DND-41 (cell line): ENCODE measurements at regions not wholly inside any gene's neighbourhood (a gene's known extent, or its start where the extent isn't known, plus 50 kb on each side); places are given as distances from the start of the nearest gene placed in this dataset.

Experiments used
- ATAC-seq: fragments of 200-7000 bp; cut with Tn5 transposase; 3 replicates; pipeline ENCODE4 v1.9.1; 2021; ENCODE audit warnings: low read depth; ENCODE audit not compliant: insufficient read depth
- DNase-seq: peaks from one replicate; pipeline ENCODE4 v3.0.0-alpha.2; 2020
- H2AFZ ChIP-seq: 2 replicates; pipeline ENCODE4 v1.6.0; 2012; ENCODE audit warnings: low read depth, low read length
- H3K27ac ChIP-seq: 2 replicates; pipeline ENCODE4 v1.5.1; 2012; ENCODE audit warnings: low read length, inconsistent platforms
- H3K27me3 ChIP-seq: fragments of 200-600 bp; sonication (generic); 2 replicates; pipeline ENCODE4 v1.6.0; 2012; ENCODE audit warnings: low read length, mild to moderate bottlenecking, inconsistent platforms; ENCODE audit not compliant: insufficient read depth, poor library complexity
- H3K36me3 ChIP-seq: 2 replicates; pipeline ENCODE4 v1.5.1; 2012; ENCODE audit warnings: low read length, inconsistent platforms; ENCODE audit not compliant: insufficient read depth
- H3K4me1 ChIP-seq: 2 replicates; pipeline ENCODE4 v1.5.1; 2012; ENCODE audit warnings: mild to moderate bottlenecking, low read length; ENCODE audit not compliant: insufficient read depth
- H3K4me2 ChIP-seq: 2 replicates; pipeline ENCODE4 v1.6.0; 2012; ENCODE audit warnings: mild to moderate bottlenecking, moderate library complexity, low read length, inconsistent platforms; ENCODE audit not compliant: insufficient read depth
- H3K4me3 ChIP-seq, 2 experiments: fragments of 200-600 bp in 1 of 2; shearing (Covaris generic) in 1 of 2; 2 replicates each; pipeline ENCODE4 v1.5.1; 2012 to 2016; ENCODE audit warnings: inconsistent platforms in 2 of 2, low read length in 2 of 2, mild to moderate bottlenecking in 2 of 2, low read depth in 1 of 2, moderate library complexity in 1 of 2
- H3K79me2 ChIP-seq: 2 replicates; pipeline ENCODE4 v1.6.0; 2012; ENCODE audit warnings: low read length, inconsistent platforms; ENCODE audit not compliant: insufficient read depth
- H3K9ac ChIP-seq: 2 replicates; pipeline ENCODE4 v1.6.0; 2012; ENCODE audit warnings: low read depth, mild to moderate bottlenecking, inconsistent platforms, low read length, moderate library complexity
- H3K9me3 ChIP-seq: 2 replicates; pipeline ENCODE4 v1.5.1; 2012; ENCODE audit warnings: low read length, moderate library complexity, mild to moderate bottlenecking, inconsistent platforms; ENCODE audit not compliant: insufficient read depth, severe bottlenecking
- H4K20me1 ChIP-seq: 2 replicates; pipeline ENCODE4 v1.6.0; 2012; ENCODE audit warnings: low read length; ENCODE audit not compliant: insufficient read depth
- CTCF ChIP-seq: IDR thresholded peaks from 2 replicates; pipeline ENCODE4 v1.5.1; 2012; ENCODE audit warnings: borderline replicate concordance, low read length, moderate library complexity, mild to moderate bottlenecking; ENCODE audit not compliant: poor library complexity, severe bottlenecking; ENCODE audit errors: extremely low read depth
- EZH2 ChIP-seq: IDR thresholded peaks from 3 replicates; pipeline ENCODE4 v1.6.1; 2012; ENCODE audit warnings: borderline replicate concordance, low read depth, mild to moderate bottlenecking, moderate library complexity, low read length, inconsistent platforms; ENCODE audit not compliant: severe bottlenecking

GRCh38 chr1:87730274-87731216 is 401.9 kb downstream of the LMO4 start:
- Histone ChIP-seq H3K79me2 (no peaks in the 10 kb centered on the region), H3K36me3 (no peaks in the 10 kb centered on the region), H3K4me2 (no peak overlapping the region), H3K9me3 (no peaks in the 10 kb centered on the region), H3K9ac (no peak overlapping the region), H4K20me1 (no peaks in the 10 kb centered on the region), H2AFZ (no peak overlapping the region), H3K27me3 (peaks cover 3% of the 10 kb centered on the region), H3K4me1 (no peaks in the 10 kb centered on the region), H3K4me3 (no peak overlapping the region), H3K27ac (no peak overlapping the region)
- no peak for DNase-seq
- TF ChIP-seq EZH2 (no peak), CTCF (no peak)
- no peak for ATAC-seq

GRCh38 chr1:87733386-87733785 is 404.7 kb downstream of the LMO4 start:
- no peak for ATAC-seq
- no peaks in the 10 kb centered on the region for H3K9me3 ChIP-seq
- no peak overlapping the region for H3K4me2 ChIP-seq
- no peak overlapping the region for H3K4me3 ChIP-seq
- peaks cover 3% of the 10 kb centered on the region for H3K27me3 ChIP-seq
- no peak overlapping the region for H2AFZ ChIP-seq
- no peaks in the 10 kb centered on the region for H3K4me1 ChIP-seq
- H3K36me3 ChIP-seq = no peaks in the 10 kb centered on the region
- no peak overlapping the region for H3K27ac ChIP-seq
- no peak for TF ChIP-seq EZH2
- TF ChIP-seq CTCF = no peak
- H3K9ac ChIP-seq = no peak overlapping the region
- H3K79me2 ChIP-seq = no peaks in the 10 kb centered on the region
- H4K20me1 ChIP-seq = no peaks in the 10 kb centered on the region
- DNase-seq = no peak

DNA sequence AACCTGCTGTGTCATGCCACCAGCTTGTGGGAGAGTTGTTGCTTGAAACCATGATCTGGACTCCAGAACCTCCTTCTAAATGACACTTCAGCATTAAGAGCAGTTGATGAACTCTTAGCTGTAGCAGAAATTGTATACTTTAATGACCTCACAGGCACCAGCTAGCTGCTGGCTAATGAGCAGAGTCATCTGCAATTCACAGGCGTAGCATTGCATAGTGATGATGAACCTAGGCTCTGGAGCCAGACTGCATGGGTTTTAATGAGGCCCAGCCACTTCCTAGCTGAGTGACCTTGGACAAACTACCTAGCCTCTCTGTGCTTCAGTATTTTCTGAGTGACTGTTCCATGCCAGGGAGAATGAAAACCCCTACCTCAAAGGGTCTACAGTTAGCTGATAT is 407.1 kb downstream of the LMO4 start:
- no peak for TF ChIP-seq EZH2
- TF ChIP-seq CTCF = no peak
- ATAC-seq = no peak
- Histone ChIP-seq H3K4me3 (no peak overlapping the region), H3K27ac (no peak overlapping the region), H3K27me3 (no peaks in the 10 kb centered on the region), H3K4me1 (no peaks in the 10 kb centered on the region), H3K79me2 (no peaks in the 10 kb centered on the region), H4K20me1 (no peaks in the 10 kb centered on the region), H2AFZ (no peak overlapping the region), H3K36me3 (no peaks in the 10 kb centered on the region), H3K9me3 (no peaks in the 10 kb centered on the region), H3K4me2 (no peak overlapping the region), H3K9ac (no peak overlapping the region)
- DNase-seq = no peak
